HG02623 (cell line): ENCODE measurements at regions not wholly inside any gene's neighbourhood (a gene's known extent, or its start where the extent isn't known, plus 50 kb on each side); places are given as distances from the start of the nearest gene placed in this dataset.

Source experiments
- ATAC-seq: cut with Tn5 transposase; IDR thresholded peaks from one replicate; pipeline ENCODE4 v1.9.1; 2021; ENCODE audit warnings: moderate library complexity; ENCODE audit not compliant: unreplicated experiment

- no peak for ATAC-seq
These were observed 124.0 kb upstream of the PPARGC1A start for GRCh38 chr4:24013668-24014422.

GRCh38 chr4:24010994-24011393 lies 121.1 kb upstream of the PPARGC1A start:
- no peak for ATAC-seq

- no peak for ATAC-seq
These were observed 120.7 kb upstream of the PPARGC1A start for GRCh38 chr4:24010573-24010972.

- ATAC-seq, result no peak
These were observed 118.0 kb upstream of the PPARGC1A start for GRCh38 chr4:24007860-24008261.

GRCh38 chr4:24006269-24006668 lies 116.4 kb upstream of the PPARGC1A start:
- ATAC-seq, result no peak

- no peak for ATAC-seq
These were observed 114.1 kb upstream of the PPARGC1A start for GRCh38 chr4:24003926-24004325.

GRCh38 chr4:24003496-24003895 lies 113.6 kb upstream of the PPARGC1A start:
- no peak for ATAC-seq

GRCh38 chr4:24002330-24002966 lies 112.6 kb upstream of the PPARGC1A start:
- no peak for ATAC-seq

GRCh38 chr4:24001486-24002329 lies 111.9 kb upstream of the PPARGC1A start:
- ATAC-seq, result no peak

- no peak for ATAC-seq
These were observed 110.6 kb upstream of the PPARGC1A start for GRCh38 chr4:24000470-24000831.

- ATAC-seq, result no peak
These were observed 110.0 kb upstream of the PPARGC1A start for GRCh38 chr4:23999714-24000469.

GRCh38 chr4:23993373-23993772 lies 103.5 kb upstream of the PPARGC1A start:
- ATAC-seq, result no peak

- ATAC-seq, result no peak
These were observed 101.6 kb upstream of the PPARGC1A start for GRCh38 chr4:23991444-23991843.

- no peak for ATAC-seq
These were observed 96.4 kb upstream of the PPARGC1A start for GRCh38 chr4:23986270-23986669.

GRCh38 chr4:23981328-23981727 lies 91.5 kb upstream of the PPARGC1A start:
- ATAC-seq, result no peak

GRCh38 chr4:23979534-23979933 lies 89.7 kb upstream of the PPARGC1A start:
- ATAC-seq, result no peak

GRCh38 chr4:23978002-23978401 lies 88.2 kb upstream of the PPARGC1A start:
- ATAC-seq, result no peak

- ATAC-seq, result no peak
These were observed 86.6 kb upstream of the PPARGC1A start for GRCh38 chr4:23976423-23976822.

GRCh38 chr4:23973308-23973855 lies 83.5 kb upstream of the PPARGC1A start:
- no peak for ATAC-seq

- no peak for ATAC-seq
These were observed 83.0 kb upstream of the PPARGC1A start for GRCh38 chr4:23972805-23973204.

GRCh38 chr4:23972187-23972586 lies 82.3 kb upstream of the PPARGC1A start:
- no peak for ATAC-seq
